ENCODE measurements at regions not wholly inside any gene's neighbourhood (a gene's known extent, or its start where the extent isn't known, plus 50 kb on each side); places are given as distances from the start of the nearest gene placed in this dataset.

- ChIA-PET CTCF (interaction anchor here (0.6 to 1.4 kb wide), 4 partner anchors 26 to 365 kb away, joined by 3 to 4 read pairs (median 4); no protein-coding TSS in a partner anchor), POLR2A (no interaction called here)
- H3K36me3 Mint-ChIP-seq (ENCODE audit: insufficient read depth, unreplicated experiment), result no peaks in the 10 kb centered on the region
- H3K4me1 Mint-ChIP-seq (ENCODE audit: insufficient read depth, unreplicated experiment), result no peaks in the 10 kb centered on the region
- no peak overlapping the region for H3K4me3 Mint-ChIP-seq (ENCODE audit: unreplicated experiment)
- peaks cover 50% of the 10 kb centered on the region for H3K27me3 Mint-ChIP-seq (ENCODE audit: insufficient read depth, unreplicated experiment)
- DNase-seq (ENCODE audit: unreplicated experiment), result no peak
- intact Hi-C loops (cut with micrococcal nuclease), result no loop called here
- no peak for TF ChIP-seq CTCF (IDR thresholded peaks at IDR 0.05; ENCODE audit: unreplicated experiment)
- H3K9me3 Mint-ChIP-seq (ENCODE audit: unreplicated experiment), result no peaks in the 10 kb centered on the region
- H3K27ac Mint-ChIP-seq (ENCODE audit: low read depth, unreplicated experiment), result no peak overlapping the region
- BruUV-seq (replicated peaks), result no TSS peak
Measured at GRCh38 chr20:56926501-56926900, 297.4 kb downstream of the TFAP2C start.

- H3K27me3 Mint-ChIP-seq (ENCODE audit: insufficient read depth, unreplicated experiment), result peaks cover 44% of the 10 kb centered on the region
- intact Hi-C loops (cut with micrococcal nuclease), result no loop called here
- H3K9me3 Mint-ChIP-seq (ENCODE audit: unreplicated experiment), result no peaks in the 10 kb centered on the region
- TF ChIP-seq CTCF (IDR thresholded peaks at IDR 0.05; ENCODE audit: unreplicated experiment), result no peak
- CTCF ChIA-PET, result interaction anchor here (0.5 to 1.4 kb wide), 5 partner anchors 27 to 352 kb away, joined by 3 to 4 read pairs (median 4); no protein-coding TSS in a partner anchor
- H3K36me3 Mint-ChIP-seq (ENCODE audit: insufficient read depth, unreplicated experiment), result no peaks in the 10 kb centered on the region
- POLR2A ChIA-PET, result no interaction called here
- no peak for DNase-seq (ENCODE audit: unreplicated experiment)
- no peaks in the 10 kb centered on the region for H3K4me1 Mint-ChIP-seq (ENCODE audit: insufficient read depth, unreplicated experiment)
- no peak overlapping the region for H3K4me3 Mint-ChIP-seq (ENCODE audit: unreplicated experiment)
- BruUV-seq (replicated peaks), result no TSS peak
- no peak overlapping the region for H3K27ac Mint-ChIP-seq (ENCODE audit: low read depth, unreplicated experiment)
Measured at GRCh38 chr20:56927127-56927526, 298.0 kb downstream of the TFAP2C start.

- no peak overlapping the region for H3K27ac Mint-ChIP-seq (ENCODE audit: low read depth, unreplicated experiment)
- no peak for DNase-seq (ENCODE audit: unreplicated experiment)
- H3K27me3 Mint-ChIP-seq (ENCODE audit: insufficient read depth, unreplicated experiment), result peaks cover 40% of the 10 kb centered on the region
- intact Hi-C loops (cut with micrococcal nuclease), result no loop called here
- H3K4me1 Mint-ChIP-seq (ENCODE audit: insufficient read depth, unreplicated experiment), result peaks cover 4% of the 10 kb centered on the region
- no peaks in the 10 kb centered on the region for H3K36me3 Mint-ChIP-seq (ENCODE audit: insufficient read depth, unreplicated experiment)
- H3K9me3 Mint-ChIP-seq (ENCODE audit: unreplicated experiment), result no peaks in the 10 kb centered on the region
- no TSS peak for BruUV-seq (replicated peaks)
- no peak overlapping the region for H3K4me3 Mint-ChIP-seq (ENCODE audit: unreplicated experiment)
- CTCF ChIA-PET, result interaction anchor here (1.0 kb wide), 1 partner anchor 46 kb away, joined by 3 read pairs; no protein-coding TSS in a partner anchor
- no peak for TF ChIP-seq CTCF (IDR thresholded peaks at IDR 0.05; ENCODE audit: unreplicated experiment)
- POLR2A ChIA-PET, result no interaction called here
Measured at GRCh38 chr20:56928007-56928406, 298.9 kb downstream of the TFAP2C start.

GRCh38 chr20:56929606-56930005 lies 300.5 kb downstream of the TFAP2C start:
- ChIA-PET POLR2A (no interaction called here), CTCF (no interaction called here)
- H3K36me3 Mint-ChIP-seq (ENCODE audit: insufficient read depth, unreplicated experiment), result no peaks in the 10 kb centered on the region
- no peaks in the 10 kb centered on the region for H3K9me3 Mint-ChIP-seq (ENCODE audit: unreplicated experiment)
- DNase-seq (ENCODE audit: unreplicated experiment), result no peak
- no peak overlapping the region for H3K4me3 Mint-ChIP-seq (ENCODE audit: unreplicated experiment)
- BruUV-seq (replicated peaks), result no TSS peak
- no peak for TF ChIP-seq CTCF (IDR thresholded peaks at IDR 0.05; ENCODE audit: unreplicated experiment)
- H3K27ac Mint-ChIP-seq (ENCODE audit: low read depth, unreplicated experiment), result no peak overlapping the region
- H3K27me3 Mint-ChIP-seq (ENCODE audit: insufficient read depth, unreplicated experiment), result peaks cover 40% of the 10 kb centered on the region
- H3K4me1 Mint-ChIP-seq (ENCODE audit: insufficient read depth, unreplicated experiment), result peaks cover 11% of the 10 kb centered on the region
- intact Hi-C loops (cut with micrococcal nuclease), result no loop called here
